Adrenal gland (tissue), 9 donors: ENCODE measurements at regions not wholly inside any gene's neighbourhood (a gene's known extent, or its start where the extent isn't known, plus 50 kb on each side); places are given as distances from the start of the nearest gene placed in this dataset.

ENCODE experiments used
- DNase-seq, 7 donors: peaks; one replicate each; pipeline ENCODE4 v3.0.0-alpha.2; 2019 to 2020
- H3K27ac ChIP-seq, 5 donors: fragments of 200-600 bp; sonication (generic) in 4 of 5; 1 replicate in 3 of 5; 2 replicates in 2 of 5; pipeline versions ENCODE4 v1.5.1 to v1.8.0; 2016 to 2020; ENCODE audit warnings: mild to moderate bottlenecking in 1 of 5
- H3K27me3 ChIP-seq: fragments of 200-600 bp; 2 replicates; pipeline ENCODE4 v1.8.0; 2021
- H3K36me3 ChIP-seq, 2 donors: fragments of 200-600 bp; replicated peaks in 1 of 2; 1 replicate in 1 of 2; 2 replicates in 1 of 2; pipeline versions ENCODE4 v1.5.1 to v1.8.0; 2018 to 2022
- H3K4me1 ChIP-seq, 2 donors: fragments of 200-600 bp; replicated peaks in 1 of 2; 1 replicate in 1 of 2; 2 replicates in 1 of 2; pipeline versions ENCODE4 v1.5.1 to v1.8.0; 2018 to 2021
- H3K4me3 ChIP-seq, 4 donors: fragments of 200-600 bp; sonication (generic) in 3 of 4; one replicate each; pipeline ENCODE4 v1.5.1; 2016 to 2018
- H3K9me3 ChIP-seq, 3 donors: fragments of 200-600 bp; sonication (generic) in 1 of 3; replicated peaks in 1 of 3; 1 replicate in 2 of 3; 2 replicates in 1 of 3; pipeline versions ENCODE4 v1.5.1 to v1.8.0; 2016 to 2021
- POLR2A ChIP-seq, 2 donors: fragments of 450-650 bp; IDR thresholded peaks; one replicate each; pipeline ENCODE4 v1.6.1; 2017; ENCODE audit warnings: antibody characterized with exemption in 2 of 2, mild to moderate bottlenecking in 2 of 2, moderate library complexity in 1 of 2
- WGBS, 4 donors: extraction: QIAGEN DNeasy Blood & Tissue Kit in 2 of 4; methylation state at CpG; one replicate each; pipeline versions ENCODE4 v1.1.5 to v1.1.7; 2013 to 2017; 5-methylcytosine and 5-hydroxymethylcytosine counted together
- intact Hi-C, 2 donors: fragments of 100-400 bp; cut with DNase I; formaldehyde crosslinking; loops; one replicate each; pipeline versions ENCODE4 v1.14.1 to v1.15.0; 2022 to 2023
- TF ChIP-seq, protein P1 (sequence below), 6 experiments: fragments of 450-650 bp in 4 of 6; fragments of 200-600 bp in 2 of 6; sonication (generic) in 1 of 6; IDR thresholded peaks; 1 replicate in 5 of 6; 2 replicates in 1 of 6; pipeline versions ENCODE4 v1.5.1 to v1.8.0; 2016 to 2021; ENCODE audit warnings: antibody characterized with exemption in 6 of 6, mild to moderate bottlenecking in 2 of 6, moderate library complexity in 1 of 6
- donor health status: healthy with polysubstance abuse.
- donor health status: Bipolar disorder and iron deficiency.
- donor health status: DM: yes; HTN: yes; CAD: no.
- donor health status: DM: no; HTN: no; CAD: no.
- donor health status: DM: no; HTN: no; CAD: no.

DNA sequence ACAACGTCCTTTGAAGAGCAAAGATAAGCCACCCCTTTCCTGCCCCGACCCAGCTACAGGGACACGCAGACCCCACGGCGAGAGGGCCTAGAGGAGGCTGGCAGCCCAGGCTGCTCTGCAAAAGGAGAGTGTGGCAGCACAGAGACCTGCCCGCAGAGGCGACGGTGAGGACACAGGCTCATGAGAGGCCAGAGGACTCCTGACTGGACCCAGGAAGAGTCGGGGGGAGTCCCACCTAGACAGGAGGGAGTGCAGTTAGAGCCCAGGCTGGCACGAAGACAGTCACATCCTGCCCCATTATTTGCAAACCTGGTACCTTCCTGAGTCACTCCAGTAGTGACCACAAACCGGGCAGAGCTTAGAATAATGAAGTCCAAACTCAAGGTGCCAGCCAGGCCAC is 227.7 kb upstream of the CDH4 start:
- no peaks in the 10 kb centered on the region for H3K4me1 ChIP-seq
- H3K36me3 ChIP-seq, result no peaks in the 10 kb centered on the region
- 29 to 83% (median 82%) methylated on average over 1 to 11 of the region's 11 CpGs for WGBS, 4 donors
- H3K27ac ChIP-seq, result no peak overlapping the region
- TF ChIP-seq POLR2A (IDR thresholded peaks at IDR 0.05), result no peak
- TF ChIP-seq, protein P1, sequence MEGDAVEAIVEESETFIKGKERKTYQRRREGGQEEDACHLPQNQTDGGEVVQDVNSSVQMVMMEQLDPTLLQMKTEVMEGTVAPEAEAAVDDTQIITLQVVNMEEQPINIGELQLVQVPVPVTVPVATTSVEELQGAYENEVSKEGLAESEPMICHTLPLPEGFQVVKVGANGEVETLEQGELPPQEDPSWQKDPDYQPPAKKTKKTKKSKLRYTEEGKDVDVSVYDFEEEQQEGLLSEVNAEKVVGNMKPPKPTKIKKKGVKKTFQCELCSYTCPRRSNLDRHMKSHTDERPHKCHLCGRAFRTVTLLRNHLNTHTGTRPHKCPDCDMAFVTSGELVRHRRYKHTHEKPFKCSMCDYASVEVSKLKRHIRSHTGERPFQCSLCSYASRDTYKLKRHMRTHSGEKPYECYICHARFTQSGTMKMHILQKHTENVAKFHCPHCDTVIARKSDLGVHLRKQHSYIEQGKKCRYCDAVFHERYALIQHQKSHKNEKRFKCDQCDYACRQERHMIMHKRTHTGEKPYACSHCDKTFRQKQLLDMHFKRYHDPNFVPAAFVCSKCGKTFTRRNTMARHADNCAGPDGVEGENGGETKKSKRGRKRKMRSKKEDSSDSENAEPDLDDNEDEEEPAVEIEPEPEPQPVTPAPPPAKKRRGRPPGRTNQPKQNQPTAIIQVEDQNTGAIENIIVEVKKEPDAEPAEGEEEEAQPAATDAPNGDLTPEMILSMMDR (IDR thresholded peaks at IDR 0.05), result no peak
- intact Hi-C loops, result no loop called here
- H3K4me3 ChIP-seq, result no peak overlapping the region
- no peaks in the 10 kb centered on the region for H3K9me3 ChIP-seq
- DNase-seq, result no peak
- no peaks in the 10 kb centered on the region for H3K27me3 ChIP-seq

DNA sequence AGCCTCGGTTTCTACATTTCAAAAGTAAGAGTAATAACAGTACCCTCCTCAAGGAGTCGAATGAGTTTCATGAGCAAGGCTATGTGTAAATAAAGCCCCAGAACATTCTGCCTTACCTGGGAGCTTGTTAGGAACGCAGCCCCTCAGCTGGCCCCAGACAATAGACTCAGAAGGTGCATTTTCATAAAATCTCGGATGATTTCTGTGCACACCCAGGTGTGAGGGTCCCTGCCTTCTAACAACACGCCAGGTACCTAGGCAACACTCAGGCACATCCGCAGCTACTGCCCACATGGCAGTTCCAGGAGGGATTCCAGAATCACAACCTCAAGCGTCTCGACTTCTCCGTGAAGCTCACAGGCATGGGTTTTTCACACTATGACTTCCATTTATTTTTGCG is 226.5 kb upstream of the CDH4 start:
- Histone ChIP-seq H3K36me3 (no peaks in the 10 kb centered on the region), H3K9me3 (no peaks in the 10 kb centered on the region), H3K27ac (no peak overlapping the region), H3K4me3 (no peak overlapping the region), H3K27me3 (no peaks in the 10 kb centered on the region), H3K4me1 (no peaks in the 10 kb centered on the region)
- no peak for DNase-seq
- 81 to 86% (median 83%) methylated on average over 10 of the region's 10 CpGs for WGBS, 4 donors
- TF ChIP-seq, protein P1 (IDR thresholded peaks at IDR 0.05), result no peak
- TF ChIP-seq POLR2A (IDR thresholded peaks at IDR 0.05), result no peak
- intact Hi-C loops, result no loop called here

DNA sequence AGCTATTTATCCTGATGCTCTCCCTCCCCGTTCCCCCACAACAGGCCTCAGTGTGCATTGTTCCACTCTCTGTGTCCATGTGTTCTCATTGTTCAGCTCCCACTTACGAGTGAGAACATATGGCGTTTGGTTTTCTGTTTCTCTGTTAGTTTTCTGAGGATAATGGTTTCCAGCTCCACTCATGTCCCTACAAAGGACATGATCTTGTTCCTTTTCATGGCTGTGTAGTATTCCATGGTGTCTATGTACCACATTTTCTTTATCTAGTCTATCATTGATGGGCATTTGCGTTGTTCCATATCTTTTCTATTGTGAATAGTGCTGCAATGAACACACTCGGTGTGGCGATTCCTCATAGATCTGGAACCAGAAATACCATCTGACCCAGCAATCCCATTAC is 225.9 kb upstream of the CDH4 start:
- no peaks in the 10 kb centered on the region for H3K36me3 ChIP-seq
- WGBS, 4 donors, result 82 to 90% (median 88%) methylated on average over 6 of the region's 6 CpGs
- no peak overlapping the region for H3K27ac ChIP-seq
- intact Hi-C loops, result no loop called here
- no peaks in the 10 kb centered on the region for H3K4me1 ChIP-seq
- no peak for TF ChIP-seq POLR2A (IDR thresholded peaks at IDR 0.05)
- TF ChIP-seq, protein P1 (IDR thresholded peaks at IDR 0.05), result no peak
- DNase-seq, result no peak
- no peaks in the 10 kb centered on the region for H3K9me3 ChIP-seq
- no peak overlapping the region for H3K4me3 ChIP-seq
- H3K27me3 ChIP-seq, result no peaks in the 10 kb centered on the region

DNA sequence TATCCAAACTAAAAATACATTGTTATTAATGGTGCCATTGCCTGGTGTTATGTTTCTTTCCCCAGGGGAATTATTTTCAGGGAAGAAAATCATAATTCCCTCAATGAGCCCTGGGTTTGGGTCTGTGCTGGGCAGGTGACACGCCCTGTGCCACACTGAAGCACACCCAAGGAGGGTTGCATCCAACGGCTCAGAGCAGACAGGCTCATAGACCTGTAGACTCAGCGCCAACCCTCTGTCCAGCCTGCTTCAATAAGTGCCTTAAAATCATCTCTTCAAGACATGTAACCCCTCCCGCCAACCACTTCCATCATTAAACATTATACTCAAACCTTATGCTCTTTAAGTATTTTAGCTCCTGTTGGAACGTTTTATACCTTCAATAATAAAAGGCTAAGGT is 225.3 kb upstream of the CDH4 start:
- Histone ChIP-seq H3K27ac (no peak overlapping the region), H3K36me3 (no peaks in the 10 kb centered on the region), H3K4me3 (no peak overlapping the region), H3K27me3 (no peaks in the 10 kb centered on the region), H3K9me3 (no peaks in the 10 kb centered on the region), H3K4me1 (no peaks in the 10 kb centered on the region)
- WGBS, 4 donors, result 62 to 88% (median 79%) methylated on average over 5 of the region's 5 CpGs
- intact Hi-C loops, result no loop called here
- no peak for TF ChIP-seq POLR2A (IDR thresholded peaks at IDR 0.05)
- TF ChIP-seq, protein P1 (IDR thresholded peaks at IDR 0.05), result no peak
- DNase-seq, result no peak
